Uterus (tissue), 2 donors: ENCODE measurements at regions not wholly inside any gene's neighbourhood (a gene's known extent, or its start where the extent isn't known, plus 50 kb on each side); places are given as distances from the start of the nearest gene placed in this dataset.

Source experiments
- POLR2A ChIP-seq, 2 donors: fragments of 450-650 bp; IDR thresholded peaks; one replicate each; pipeline ENCODE4 v1.6.1; 2016; ENCODE audit warnings: antibody characterized with exemption in 2 of 2, mild to moderate bottlenecking in 1 of 2, moderate library complexity in 1 of 2
- TF ChIP-seq, protein P1 (sequence below), 4 experiments: fragments of 200-600 bp in 2 of 4; fragments of 450-650 bp in 2 of 4; sonication (generic) in 2 of 4; IDR thresholded peaks; one replicate each; pipeline ENCODE4 v1.5.1; 2016 to 2019; ENCODE audit warnings: antibody characterized with exemption in 4 of 4, mild to moderate bottlenecking in 2 of 4, moderate library complexity in 1 of 4

DNA sequence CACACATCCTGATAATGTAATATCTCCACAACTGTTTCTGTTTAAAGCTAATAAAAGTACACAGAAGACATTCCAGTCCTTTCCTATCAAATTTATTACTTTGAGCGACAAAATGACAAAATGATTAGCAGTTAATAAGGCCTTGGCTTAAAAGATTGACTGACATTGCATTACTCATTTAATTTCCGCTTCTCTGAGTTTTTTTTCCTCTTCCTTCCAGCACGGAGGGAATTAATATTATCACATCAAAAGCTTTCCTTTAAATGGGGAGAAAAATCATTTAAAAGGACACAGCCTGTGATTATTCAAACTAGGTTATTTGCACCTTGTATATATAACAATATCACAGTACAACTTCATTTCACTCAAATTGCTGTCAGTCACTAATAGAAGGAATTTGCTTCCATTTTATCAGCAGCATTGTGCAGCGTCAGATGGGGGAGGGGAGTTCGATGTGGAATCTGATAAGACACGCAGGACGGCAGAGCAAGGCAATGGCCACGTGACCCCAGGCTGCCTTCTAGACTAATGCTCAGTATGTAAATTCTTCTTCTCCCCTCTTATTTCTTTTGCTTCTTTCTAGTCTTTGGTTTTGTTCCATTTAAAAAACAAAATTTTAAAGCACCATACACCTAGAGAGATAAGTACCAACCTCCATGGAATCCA, 400.5 kb downstream of the IRX1 start:
- TF ChIP-seq, protein P1, sequence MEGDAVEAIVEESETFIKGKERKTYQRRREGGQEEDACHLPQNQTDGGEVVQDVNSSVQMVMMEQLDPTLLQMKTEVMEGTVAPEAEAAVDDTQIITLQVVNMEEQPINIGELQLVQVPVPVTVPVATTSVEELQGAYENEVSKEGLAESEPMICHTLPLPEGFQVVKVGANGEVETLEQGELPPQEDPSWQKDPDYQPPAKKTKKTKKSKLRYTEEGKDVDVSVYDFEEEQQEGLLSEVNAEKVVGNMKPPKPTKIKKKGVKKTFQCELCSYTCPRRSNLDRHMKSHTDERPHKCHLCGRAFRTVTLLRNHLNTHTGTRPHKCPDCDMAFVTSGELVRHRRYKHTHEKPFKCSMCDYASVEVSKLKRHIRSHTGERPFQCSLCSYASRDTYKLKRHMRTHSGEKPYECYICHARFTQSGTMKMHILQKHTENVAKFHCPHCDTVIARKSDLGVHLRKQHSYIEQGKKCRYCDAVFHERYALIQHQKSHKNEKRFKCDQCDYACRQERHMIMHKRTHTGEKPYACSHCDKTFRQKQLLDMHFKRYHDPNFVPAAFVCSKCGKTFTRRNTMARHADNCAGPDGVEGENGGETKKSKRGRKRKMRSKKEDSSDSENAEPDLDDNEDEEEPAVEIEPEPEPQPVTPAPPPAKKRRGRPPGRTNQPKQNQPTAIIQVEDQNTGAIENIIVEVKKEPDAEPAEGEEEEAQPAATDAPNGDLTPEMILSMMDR (IDR thresholded peaks at IDR 0.05): no peak
- TF ChIP-seq POLR2A (IDR thresholded peaks at IDR 0.05): no peak
